ENCODE measurements at regions not wholly inside any gene's neighbourhood (a gene's known extent, or its start where the extent isn't known, plus 50 kb on each side); places are given as distances from the start of the nearest gene placed in this dataset.

- TF ChIP-seq, protein P1, sequence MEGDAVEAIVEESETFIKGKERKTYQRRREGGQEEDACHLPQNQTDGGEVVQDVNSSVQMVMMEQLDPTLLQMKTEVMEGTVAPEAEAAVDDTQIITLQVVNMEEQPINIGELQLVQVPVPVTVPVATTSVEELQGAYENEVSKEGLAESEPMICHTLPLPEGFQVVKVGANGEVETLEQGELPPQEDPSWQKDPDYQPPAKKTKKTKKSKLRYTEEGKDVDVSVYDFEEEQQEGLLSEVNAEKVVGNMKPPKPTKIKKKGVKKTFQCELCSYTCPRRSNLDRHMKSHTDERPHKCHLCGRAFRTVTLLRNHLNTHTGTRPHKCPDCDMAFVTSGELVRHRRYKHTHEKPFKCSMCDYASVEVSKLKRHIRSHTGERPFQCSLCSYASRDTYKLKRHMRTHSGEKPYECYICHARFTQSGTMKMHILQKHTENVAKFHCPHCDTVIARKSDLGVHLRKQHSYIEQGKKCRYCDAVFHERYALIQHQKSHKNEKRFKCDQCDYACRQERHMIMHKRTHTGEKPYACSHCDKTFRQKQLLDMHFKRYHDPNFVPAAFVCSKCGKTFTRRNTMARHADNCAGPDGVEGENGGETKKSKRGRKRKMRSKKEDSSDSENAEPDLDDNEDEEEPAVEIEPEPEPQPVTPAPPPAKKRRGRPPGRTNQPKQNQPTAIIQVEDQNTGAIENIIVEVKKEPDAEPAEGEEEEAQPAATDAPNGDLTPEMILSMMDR (IDR thresholded peaks at IDR 0.05; ENCODE audit: low read depth, low read length, poor library complexity, severe bottlenecking) = no peak
- no peak for TF ChIP-seq EZH2phosphoT487 (IDR thresholded peaks at IDR 0.05; ENCODE audit: borderline replicate concordance, low read length)
Measured at GRCh38 chr18:78643981-78644380, 335.6 kb upstream of the SALL3 start.
